Bronchial epithelial cell (primary cell): ENCODE measurements at regions not wholly inside any gene's neighbourhood (a gene's known extent, or its start where the extent isn't known, plus 50 kb on each side); places are given as distances from the start of the nearest gene placed in this dataset.
A peak's percentile ranks its signal among the peaks of the same experiment; 100 is the strongest.

Source experiments
- DNase-seq: peaks from one replicate; pipeline ENCODE4 v3.0.0-alpha.2; 2010; ENCODE audit warnings: low read depth
- FAIRE-seq: peaks from 2 replicates; lab custom pipeline; 2011; peaks lifted over from hg19 to GRCh38; lab: Jason Lieb, UNC
- H3K27me3 ChIP-seq: 2 replicates; pipeline ENCODE4 v1.5.1; 2011; ENCODE audit warnings: low read length; ENCODE audit not compliant: control insufficient read depth, insufficient read depth
- H3K36me3 ChIP-seq: 2 replicates; pipeline ENCODE4 v1.5.1; 2011; ENCODE audit warnings: low read length; ENCODE audit not compliant: control insufficient read depth, insufficient read depth
- H3K4me3 ChIP-seq: 2 replicates; pipeline ENCODE4 v1.5.1; 2011; ENCODE audit warnings: mild to moderate bottlenecking, low read depth, low read length, control low read depth
- TF ChIP-seq, protein P1 (sequence below): IDR thresholded peaks from 2 replicates; pipeline ENCODE4 v1.5.1; 2011; ENCODE audit warnings: mild to moderate bottlenecking, moderate library complexity, low read length, control low read depth, inconsistent platforms; ENCODE audit not compliant: insufficient read depth, severe bottlenecking

DNA sequence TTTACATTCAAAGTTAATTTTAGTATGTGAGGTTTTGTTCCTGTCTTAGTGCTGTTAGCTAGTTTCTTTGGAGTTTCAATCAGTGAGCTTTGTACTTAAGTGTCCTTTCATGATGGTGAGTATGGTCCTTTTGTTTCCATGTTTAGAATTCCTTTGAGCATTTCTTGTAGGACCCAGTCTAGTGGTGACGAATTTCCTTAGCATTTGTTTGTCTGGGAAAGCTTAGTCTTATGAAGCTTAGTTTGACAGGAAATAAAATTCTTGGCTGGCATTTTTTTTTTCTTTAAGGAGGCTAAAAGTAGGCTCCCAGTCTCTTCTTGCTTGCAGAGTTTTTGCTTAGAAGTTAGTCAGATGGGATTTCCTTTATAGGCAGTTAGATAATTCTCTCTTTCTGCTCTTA lies 209.2 kb upstream of the SEMA3C start:
- FAIRE-seq, result no peak
- TF ChIP-seq, protein P1, sequence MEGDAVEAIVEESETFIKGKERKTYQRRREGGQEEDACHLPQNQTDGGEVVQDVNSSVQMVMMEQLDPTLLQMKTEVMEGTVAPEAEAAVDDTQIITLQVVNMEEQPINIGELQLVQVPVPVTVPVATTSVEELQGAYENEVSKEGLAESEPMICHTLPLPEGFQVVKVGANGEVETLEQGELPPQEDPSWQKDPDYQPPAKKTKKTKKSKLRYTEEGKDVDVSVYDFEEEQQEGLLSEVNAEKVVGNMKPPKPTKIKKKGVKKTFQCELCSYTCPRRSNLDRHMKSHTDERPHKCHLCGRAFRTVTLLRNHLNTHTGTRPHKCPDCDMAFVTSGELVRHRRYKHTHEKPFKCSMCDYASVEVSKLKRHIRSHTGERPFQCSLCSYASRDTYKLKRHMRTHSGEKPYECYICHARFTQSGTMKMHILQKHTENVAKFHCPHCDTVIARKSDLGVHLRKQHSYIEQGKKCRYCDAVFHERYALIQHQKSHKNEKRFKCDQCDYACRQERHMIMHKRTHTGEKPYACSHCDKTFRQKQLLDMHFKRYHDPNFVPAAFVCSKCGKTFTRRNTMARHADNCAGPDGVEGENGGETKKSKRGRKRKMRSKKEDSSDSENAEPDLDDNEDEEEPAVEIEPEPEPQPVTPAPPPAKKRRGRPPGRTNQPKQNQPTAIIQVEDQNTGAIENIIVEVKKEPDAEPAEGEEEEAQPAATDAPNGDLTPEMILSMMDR, result no peak

DNA sequence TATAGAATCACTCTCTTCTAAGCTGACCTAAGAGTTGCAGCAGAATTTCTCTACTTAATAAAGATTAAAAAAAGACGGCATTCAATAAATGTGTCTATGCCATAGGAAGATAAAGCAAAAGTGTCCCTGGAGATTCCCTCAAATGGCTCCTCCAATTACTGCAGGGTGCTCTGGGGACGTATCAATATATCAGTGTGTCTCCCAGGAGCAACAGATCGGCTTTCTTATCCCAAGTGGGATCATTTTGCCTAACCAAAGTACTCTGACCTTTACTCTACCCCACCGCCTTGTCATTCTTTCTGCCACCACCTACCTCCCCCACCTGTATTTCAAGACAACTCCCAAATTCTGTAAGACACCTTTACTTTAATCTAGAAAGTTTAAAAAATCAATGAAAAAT lies 202.0 kb upstream of the SEMA3C start:
- TF ChIP-seq, protein P1, result no peak
- no peaks in the 10 kb centered on the region for H3K36me3 ChIP-seq
- DNase-seq (no peak), FAIRE-seq (no peak)
- no peaks in the 10 kb centered on the region for H3K27me3 ChIP-seq
- no peak overlapping the region for H3K4me3 ChIP-seq

More for the DNA sequence above, 209.2 kb upstream of the SEMA3C start:
- no peaks in the 10 kb centered on the region for H3K36me3 ChIP-seq
- no peak overlapping the region for H3K4me3 ChIP-seq
- H3K27me3 ChIP-seq, result no peaks in the 10 kb centered on the region
- DNase-seq, result no peak

DNA sequence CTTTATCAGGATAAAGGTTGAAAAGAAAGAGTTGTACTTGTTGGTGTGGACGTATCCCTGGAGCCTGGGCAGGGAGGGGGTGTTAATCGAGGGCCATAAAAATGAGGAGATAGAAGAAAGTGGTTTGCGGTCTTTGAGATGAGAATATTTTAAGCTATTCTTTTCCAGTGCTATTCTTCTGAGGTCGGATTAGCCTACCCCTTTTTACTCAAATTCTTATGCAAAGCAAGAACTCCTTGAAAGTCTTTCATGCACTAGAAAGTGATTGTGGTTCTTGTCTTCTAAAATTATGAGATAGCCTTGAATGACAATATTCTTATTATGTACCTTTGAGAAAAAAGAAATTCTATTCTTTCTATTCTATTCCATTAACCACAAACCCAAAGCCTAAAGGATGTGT lies 201.3 kb upstream of the SEMA3C start:
- DNase-seq (no peak), FAIRE-seq (no peak)
- Histone ChIP-seq H3K36me3 (no peaks in the 10 kb centered on the region), H3K4me3 (no peak overlapping the region), H3K27me3 (no peaks in the 10 kb centered on the region)
- TF ChIP-seq, protein P1, result no peak

DNA sequence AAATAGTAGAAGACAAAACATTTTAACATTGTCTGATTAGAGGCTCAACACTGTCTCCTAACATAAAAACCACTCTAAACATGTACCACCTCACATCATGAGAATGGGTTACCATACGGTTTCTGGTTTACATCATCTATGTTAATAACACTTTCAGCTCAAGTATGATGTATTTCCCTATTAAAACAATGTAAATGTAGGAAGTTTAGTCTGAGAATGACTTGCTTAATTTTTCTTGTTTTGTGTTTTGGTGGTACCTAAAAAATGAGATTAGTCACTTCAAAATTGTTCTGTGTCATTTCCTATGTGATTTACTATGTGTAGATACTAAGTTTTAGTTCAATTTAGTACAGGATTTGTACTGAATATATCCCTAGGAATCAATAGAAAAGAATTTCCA lies 195.8 kb upstream of the SEMA3C start:
- peak; percentile 13 for DNase-seq
- H3K36me3 ChIP-seq, result no peaks in the 10 kb centered on the region
- TF ChIP-seq, protein P1, result no peak
- no peak overlapping the region for H3K4me3 ChIP-seq
- no peaks in the 10 kb centered on the region for H3K27me3 ChIP-seq
- no peak for FAIRE-seq

DNA sequence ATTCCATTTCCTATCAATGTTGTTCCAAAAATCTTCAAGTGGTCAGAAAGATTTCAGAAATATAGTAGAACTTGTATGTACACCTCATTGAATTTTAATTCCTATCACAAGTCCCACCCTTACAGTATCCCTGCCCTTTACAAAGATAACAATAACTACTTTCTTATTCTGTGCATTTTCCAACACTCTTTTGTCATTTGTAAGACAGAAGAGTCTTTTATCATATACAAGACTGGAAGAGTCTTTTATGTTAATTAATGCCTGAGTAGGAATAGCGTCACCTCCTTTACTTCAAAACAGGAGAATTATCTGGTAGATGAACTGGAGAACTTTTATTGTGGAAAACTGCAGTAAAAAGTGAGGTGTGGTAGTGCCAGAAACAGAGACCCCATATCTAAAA lies 193.9 kb upstream of the SEMA3C start:
- no peak for FAIRE-seq
- Histone ChIP-seq H3K27me3 (no peaks in the 10 kb centered on the region), H3K4me3 (no peak overlapping the region), H3K36me3 (no peaks in the 10 kb centered on the region)
- DNase-seq, result no peak
- TF ChIP-seq, protein P1, result no peak

DNA sequence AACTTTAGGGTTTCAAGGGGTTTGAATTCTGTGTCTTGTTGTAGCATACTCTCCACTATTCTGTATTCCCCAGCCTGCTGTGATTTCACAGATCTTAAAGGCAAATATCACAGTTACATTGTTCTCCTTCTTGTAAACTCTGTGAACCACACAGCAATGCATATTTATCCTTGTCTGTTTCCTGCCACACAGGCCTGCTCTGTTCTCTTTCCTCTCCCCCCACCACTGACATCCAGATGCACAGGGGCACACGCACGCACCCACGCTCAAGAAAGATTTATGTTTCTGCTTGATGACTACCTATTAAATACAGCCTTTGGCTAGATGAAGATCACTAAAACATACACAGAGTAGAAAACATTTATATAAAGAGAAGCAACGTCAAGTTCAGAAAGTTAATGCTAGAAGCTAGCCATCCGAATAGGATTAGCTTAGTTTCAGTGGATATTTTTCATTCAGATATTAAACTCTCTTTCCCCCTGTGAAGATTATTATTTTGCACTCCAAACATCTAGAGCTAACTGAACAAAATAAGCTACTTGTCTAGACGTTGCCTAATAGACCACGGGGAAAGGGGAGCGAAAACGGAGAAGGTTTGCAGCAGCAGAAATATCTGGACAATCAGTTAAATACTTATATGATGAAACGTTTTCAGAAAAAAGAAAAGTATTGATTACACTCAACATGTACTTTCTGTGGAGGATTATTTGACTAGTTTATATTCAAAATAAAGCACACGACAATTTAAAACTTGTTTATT lies 193.1 kb upstream of the SEMA3C start:
- DNase-seq (no peak), FAIRE-seq (no peak)
- H3K27me3 ChIP-seq, result no peaks in the 10 kb centered on the region
- TF ChIP-seq, protein P1, result no peak
- no peak overlapping the region for H3K4me3 ChIP-seq
- no peaks in the 10 kb centered on the region for H3K36me3 ChIP-seq
